ENCODE measurements at regions not wholly inside any gene's neighbourhood (a gene's known extent, or its start where the extent isn't known, plus 50 kb on each side); places are given as distances from the start of the nearest gene placed in this dataset.

DNA sequence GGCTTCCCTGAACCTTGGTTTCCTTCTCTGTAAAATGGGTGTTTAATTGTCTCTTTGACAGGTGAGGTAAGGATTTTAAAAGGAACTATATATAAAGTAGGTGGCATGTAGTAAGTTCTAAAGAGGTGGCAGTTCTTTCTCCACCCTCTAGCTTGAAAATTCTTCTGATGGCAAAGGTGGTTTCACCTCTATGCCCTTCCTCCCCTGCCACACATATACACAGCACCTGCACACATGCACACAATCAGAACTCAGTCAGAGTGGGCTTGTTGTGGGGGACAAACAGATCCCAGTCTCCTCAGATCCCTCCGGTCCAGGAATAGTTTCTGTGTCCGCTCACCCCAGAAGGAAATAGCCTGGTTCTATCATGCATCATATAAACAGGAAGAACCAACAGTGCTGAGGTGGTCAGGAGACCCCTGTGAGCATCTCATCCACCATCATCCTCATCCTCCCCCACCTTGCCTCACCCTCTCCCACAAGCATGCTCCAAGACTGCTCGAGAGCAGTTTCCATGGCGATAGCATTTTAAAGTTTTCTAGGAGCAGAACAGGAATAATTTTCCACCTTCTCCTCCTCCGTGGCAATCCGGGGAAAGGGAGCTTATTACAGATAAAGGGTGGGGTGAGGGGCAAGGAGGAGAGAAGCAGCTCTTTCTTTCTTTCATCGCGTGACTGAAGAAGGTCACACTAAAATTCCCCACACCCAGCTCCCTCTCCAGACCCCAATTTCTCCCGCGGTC, 123.6 kb downstream of the CHST1 start:
- TF ChIP-seq, protein P1, sequence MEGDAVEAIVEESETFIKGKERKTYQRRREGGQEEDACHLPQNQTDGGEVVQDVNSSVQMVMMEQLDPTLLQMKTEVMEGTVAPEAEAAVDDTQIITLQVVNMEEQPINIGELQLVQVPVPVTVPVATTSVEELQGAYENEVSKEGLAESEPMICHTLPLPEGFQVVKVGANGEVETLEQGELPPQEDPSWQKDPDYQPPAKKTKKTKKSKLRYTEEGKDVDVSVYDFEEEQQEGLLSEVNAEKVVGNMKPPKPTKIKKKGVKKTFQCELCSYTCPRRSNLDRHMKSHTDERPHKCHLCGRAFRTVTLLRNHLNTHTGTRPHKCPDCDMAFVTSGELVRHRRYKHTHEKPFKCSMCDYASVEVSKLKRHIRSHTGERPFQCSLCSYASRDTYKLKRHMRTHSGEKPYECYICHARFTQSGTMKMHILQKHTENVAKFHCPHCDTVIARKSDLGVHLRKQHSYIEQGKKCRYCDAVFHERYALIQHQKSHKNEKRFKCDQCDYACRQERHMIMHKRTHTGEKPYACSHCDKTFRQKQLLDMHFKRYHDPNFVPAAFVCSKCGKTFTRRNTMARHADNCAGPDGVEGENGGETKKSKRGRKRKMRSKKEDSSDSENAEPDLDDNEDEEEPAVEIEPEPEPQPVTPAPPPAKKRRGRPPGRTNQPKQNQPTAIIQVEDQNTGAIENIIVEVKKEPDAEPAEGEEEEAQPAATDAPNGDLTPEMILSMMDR (conservative IDR thresholded peaks at IDR 0.05), result no peak
- no peak for TF ChIP-seq EZH2 (IDR thresholded peaks at IDR 0.05; ENCODE audit: low read depth)

Measured in PC-9 (cell line).